ENCODE measurements at regions not wholly inside any gene's neighbourhood (a gene's known extent, or its start where the extent isn't known, plus 50 kb on each side); places are given as distances from the start of the nearest gene placed in this dataset.

- TF ChIP-seq ZFX (IDR thresholded peaks at IDR 0.05) (no peak), CTCF (conservative IDR thresholded peaks at IDR 0.05) (no peak)
- no peak overlapping the region for H3K27ac ChIP-seq
Observed at GRCh38 chr12:58367041-58367440, 425.7 kb downstream of the ATP23 start.

GRCh38 chr12:58368001-58368400 is 426.6 kb downstream of the ATP23 start:
- H3K27ac ChIP-seq = no peak overlapping the region

GRCh38 chr12:58369576-58369975 is 428.2 kb downstream of the ATP23 start:
- no peak for TF ChIP-seq CTCF (conservative IDR thresholded peaks at IDR 0.05)
- TF ChIP-seq ZFX (IDR thresholded peaks at IDR 0.05) = no peak
- no peak overlapping the region for H3K27ac ChIP-seq

More at GRCh38 chr12:58368001-58368400, 426.6 kb downstream of the ATP23 start:
- TF ChIP-seq CTCF (conservative IDR thresholded peaks at IDR 0.05) = no peak
- no peak for TF ChIP-seq ZFX (IDR thresholded peaks at IDR 0.05)

- H3K27ac ChIP-seq = no peak overlapping the region
- TF ChIP-seq ZFX (IDR thresholded peaks at IDR 0.05) (no peak), CTCF (conservative IDR thresholded peaks at IDR 0.05) (no peak)
Observed at GRCh38 chr12:58372298-58372697, 430.9 kb downstream of the ATP23 start.

- TF ChIP-seq ZFX (IDR thresholded peaks at IDR 0.05) (no peak), CTCF (conservative IDR thresholded peaks at IDR 0.05) (no peak)
- H3K27ac ChIP-seq = no peak overlapping the region
Observed at GRCh38 chr12:58378028-58378427, 436.7 kb downstream of the ATP23 start.

- TF ChIP-seq ZFX (IDR thresholded peaks at IDR 0.05) (no peak), CTCF (conservative IDR thresholded peaks at IDR 0.05) (no peak)
- no peak overlapping the region for H3K27ac ChIP-seq
Observed at GRCh38 chr12:58381546-58381945, 440.2 kb downstream of the ATP23 start.

GRCh38 chr12:58384196-58384595 is 442.8 kb downstream of the ATP23 start:
- TF ChIP-seq ZFX (IDR thresholded peaks at IDR 0.05) (no peak), CTCF (conservative IDR thresholded peaks at IDR 0.05) (no peak)

More at GRCh38 chr12:58384196-58384595, 442.8 kb downstream of the ATP23 start:
- H3K27ac ChIP-seq = no peak overlapping the region

All from C4-2B (cell line).